ENCODE measurements at regions not wholly inside any gene's neighbourhood (a gene's known extent, or its start where the extent isn't known, plus 50 kb on each side); places are given as distances from the start of the nearest gene placed in this dataset.

DNA sequence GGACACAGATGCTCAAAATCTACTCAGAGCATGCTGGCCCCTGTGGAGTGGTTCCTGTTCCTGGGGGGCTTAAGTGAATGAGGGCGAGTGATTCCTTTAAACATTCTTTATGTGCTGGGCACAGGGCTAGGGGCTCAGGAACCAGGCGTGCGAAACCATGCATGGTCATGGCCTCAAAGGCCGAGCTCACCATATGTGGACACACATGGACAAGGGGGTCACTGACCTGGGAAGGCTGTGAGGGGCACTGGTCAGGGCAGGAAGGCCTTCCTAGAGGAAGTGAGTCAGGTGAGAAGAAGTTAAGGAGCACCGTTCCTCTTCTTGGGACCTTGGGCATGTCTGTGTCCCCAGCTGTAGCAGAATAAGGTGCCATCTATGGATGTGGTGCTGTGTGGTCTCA is 74.6 kb upstream of the BHLHE23 start:
- DNase-seq (ENCODE audit: extremely low spot score): no peak
- TF ChIP-seq CTCF (IDR thresholded peaks at IDR 0.05; ENCODE audit: control extremely low read depth, extremely low read depth, low read depth, missing control alignments): no peak
- ChIA-PET POLR2A (no interaction called here), CTCF (interaction anchor here (1.0 kb wide), 1 partner anchor 25 kb away, joined by 3 read pairs; no protein-coding TSS in a partner anchor)

DNA sequence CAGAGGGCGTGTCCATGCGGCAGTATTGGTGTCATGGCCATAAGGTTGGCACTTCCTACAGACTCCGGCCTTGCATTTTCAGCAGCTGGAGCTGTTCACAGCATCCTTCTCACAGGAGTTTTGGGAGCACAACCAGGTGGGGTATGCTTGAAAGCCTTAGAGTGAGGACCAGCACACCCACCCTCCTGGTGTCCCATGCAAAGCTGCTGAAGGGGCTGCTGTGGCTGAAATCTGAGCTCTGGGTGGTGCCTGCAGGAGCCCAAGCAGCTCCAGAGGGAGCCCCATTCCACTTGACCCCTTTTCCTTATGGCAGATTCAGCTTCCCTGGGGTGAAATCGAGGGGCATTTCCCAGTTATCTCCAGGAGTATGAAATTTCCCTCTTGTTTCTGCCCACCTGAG is 74.0 kb upstream of the BHLHE23 start:
- TF ChIP-seq CTCF (IDR thresholded peaks at IDR 0.05; ENCODE audit: control extremely low read depth, extremely low read depth, low read depth, missing control alignments): no peak
- ChIA-PET POLR2A (no interaction called here), CTCF (interaction anchor here (1.0 kb wide), 1 partner anchor 25 kb away, joined by 3 read pairs; no protein-coding TSS in a partner anchor)
- DNase-seq (ENCODE audit: extremely low spot score): no peak

DNA sequence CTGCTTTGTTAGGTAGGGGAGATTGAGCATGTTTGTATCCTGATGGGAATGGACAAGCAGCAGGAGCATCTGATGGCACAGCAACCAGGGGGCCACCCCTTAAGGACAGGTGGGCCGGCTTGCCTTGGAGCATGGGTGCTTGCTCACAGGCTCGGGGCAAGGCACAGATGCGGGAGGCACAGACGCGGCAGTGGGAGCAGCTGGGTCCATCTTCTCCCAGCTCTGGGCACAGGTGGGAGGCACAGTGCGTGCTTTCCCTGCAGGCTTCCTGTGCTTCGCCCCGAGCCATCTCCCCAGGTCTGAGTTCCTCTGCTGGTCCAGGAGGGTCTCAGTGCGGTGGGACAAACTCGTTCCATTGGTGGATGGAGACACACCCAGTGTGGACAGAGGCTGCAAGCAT is 73.6 kb upstream of the BHLHE23 start:
- CTCF ChIA-PET: no interaction called here

GRCh38 chr20:63079971-63080370 is 73.2 kb upstream of the BHLHE23 start:
- DNase-seq (ENCODE audit: extremely low spot score): no peak
- POLR2A ChIA-PET: no interaction called here
- no peak for TF ChIP-seq CTCF (IDR thresholded peaks at IDR 0.05; ENCODE audit: control extremely low read depth, extremely low read depth, low read depth, missing control alignments)
- CTCF ChIA-PET: interaction anchor here (2.0 kb wide), 1 partner anchor 103 kb away, joined by 4 read pairs; no protein-coding TSS in a partner anchor

More for the DNA sequence above, 73.6 kb upstream of the BHLHE23 start:
- TF ChIP-seq CTCF (IDR thresholded peaks at IDR 0.05; ENCODE audit: control extremely low read depth, extremely low read depth, low read depth, missing control alignments): no peak
- POLR2A ChIA-PET: no interaction called here
- no peak for DNase-seq (ENCODE audit: extremely low spot score)

DNA sequence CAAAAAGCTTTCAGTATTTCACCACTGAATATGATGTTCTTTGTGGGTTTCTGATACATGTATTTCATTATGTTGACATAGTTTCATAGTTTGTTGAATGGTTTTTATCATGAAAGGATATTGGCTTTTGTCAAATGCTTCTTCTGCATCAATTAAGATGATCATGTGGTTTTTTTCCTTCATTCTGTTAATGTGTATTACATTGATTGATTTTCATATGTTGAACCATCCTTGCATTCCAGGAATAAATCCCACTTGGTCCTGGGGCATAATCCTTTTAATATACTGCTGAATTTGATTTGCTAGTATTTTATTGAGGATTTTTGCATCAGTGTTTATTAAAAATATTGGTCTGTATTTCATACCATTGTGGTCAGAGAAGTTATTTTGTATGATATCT is 70.9 kb upstream of the BHLHE23 start:
- DNase-seq (ENCODE audit: extremely low spot score): no peak
- TF ChIP-seq CTCF (IDR thresholded peaks at IDR 0.05; ENCODE audit: control extremely low read depth, extremely low read depth, low read depth, missing control alignments): no peak
- POLR2A ChIA-PET: no interaction called here
- CTCF ChIA-PET: no interaction called here

DNA sequence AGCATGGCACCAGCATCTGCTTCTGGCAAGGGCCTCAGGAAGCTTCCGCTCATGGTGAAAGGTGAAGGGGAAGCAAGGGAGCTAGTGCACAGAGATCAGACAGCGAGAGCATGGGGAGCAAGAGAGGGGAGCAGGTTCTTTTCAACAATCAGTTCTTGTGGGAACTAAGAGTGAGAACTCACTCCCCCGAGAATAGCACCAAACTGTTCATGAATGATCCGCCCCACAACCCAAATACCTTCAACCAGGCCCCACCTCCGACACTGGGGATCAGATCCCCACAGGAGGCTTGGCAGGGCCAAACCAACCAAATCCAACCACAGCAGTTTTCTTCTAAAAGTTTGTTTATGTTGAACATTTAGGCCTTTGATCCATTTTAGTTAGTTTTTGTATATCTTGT is 69.7 kb upstream of the BHLHE23 start:
- ChIA-PET CTCF (no interaction called here), POLR2A (no interaction called here)
- no peak for TF ChIP-seq CTCF (IDR thresholded peaks at IDR 0.05; ENCODE audit: control extremely low read depth, extremely low read depth, low read depth, missing control alignments)
- DNase-seq (ENCODE audit: extremely low spot score): no peak

GRCh38 chr20:63074631-63075030 is 67.9 kb upstream of the BHLHE23 start:
- ChIA-PET POLR2A (no interaction called here), CTCF (interaction anchor here (1.1 kb wide), 1 partner anchor 11 kb away, joined by 3 read pairs; no protein-coding TSS in a partner anchor)
- DNase-seq (ENCODE audit: extremely low spot score): no peak
- TF ChIP-seq CTCF (IDR thresholded peaks at IDR 0.05; ENCODE audit: control extremely low read depth, extremely low read depth, low read depth, missing control alignments): no peak
